ENCODE measurements at regions not wholly inside any gene's neighbourhood (a gene's known extent, or its start where the extent isn't known, plus 50 kb on each side); places are given as distances from the start of the nearest gene placed in this dataset.

GRCh38 chr12:13890943-13891342 lies 90.5 kb downstream of the GRIN2B start:
- H3K4me3 Mint-ChIP-seq (ENCODE audit: unreplicated experiment): no peak overlapping the region
- no peak for DNase-seq (ENCODE audit: extremely low spot score, unreplicated experiment)
- H3K36me3 Mint-ChIP-seq (ENCODE audit: unreplicated experiment): no peaks in the 10 kb centered on the region
- no peaks in the 10 kb centered on the region for H3K4me1 Mint-ChIP-seq (ENCODE audit: unreplicated experiment)
- no peaks in the 10 kb centered on the region for H3K9me3 Mint-ChIP-seq (ENCODE audit: unreplicated experiment)
- no peak overlapping the region for H3K27ac Mint-ChIP-seq (ENCODE audit: unreplicated experiment)
- H3K27me3 Mint-ChIP-seq (ENCODE audit: unreplicated experiment): peaks cover 2% of the 10 kb centered on the region
- no peak for TF ChIP-seq CTCF (IDR thresholded peaks at IDR 0.05)

- H3K27me3 Mint-ChIP-seq (ENCODE audit: unreplicated experiment): peaks cover 2% of the 10 kb centered on the region
- no peak overlapping the region for H3K4me3 Mint-ChIP-seq (ENCODE audit: unreplicated experiment)
- H3K27ac Mint-ChIP-seq (ENCODE audit: unreplicated experiment): no peak overlapping the region
- DNase-seq (ENCODE audit: extremely low spot score, unreplicated experiment): no peak
- H3K9me3 Mint-ChIP-seq (ENCODE audit: unreplicated experiment): no peaks in the 10 kb centered on the region
- H3K36me3 Mint-ChIP-seq (ENCODE audit: unreplicated experiment): no peaks in the 10 kb centered on the region
- no peak for TF ChIP-seq CTCF (IDR thresholded peaks at IDR 0.05)
- H3K4me1 Mint-ChIP-seq (ENCODE audit: unreplicated experiment): no peaks in the 10 kb centered on the region
These were observed 93.5 kb downstream of the GRIN2B start for GRCh38 chr12:13887779-13888388.

GRCh38 chr12:13882176-13882575 lies 99.2 kb downstream of the GRIN2B start:
- Mint-ChIP-seq H3K27me3 (ENCODE audit: unreplicated experiment) (peaks cover 2% of the 10 kb centered on the region), H3K36me3 (ENCODE audit: unreplicated experiment) (no peaks in the 10 kb centered on the region)

GRCh38 chr12:13880613-13881012 lies 100.8 kb downstream of the GRIN2B start:
- Mint-ChIP-seq H3K36me3 (ENCODE audit: unreplicated experiment) (no peaks in the 10 kb centered on the region), H3K4me1 (ENCODE audit: unreplicated experiment) (no peaks in the 10 kb centered on the region), H3K4me3 (ENCODE audit: unreplicated experiment) (no peak overlapping the region), H3K9me3 (ENCODE audit: unreplicated experiment) (no peaks in the 10 kb centered on the region), H3K27me3 (ENCODE audit: unreplicated experiment) (no peaks in the 10 kb centered on the region), H3K27ac (ENCODE audit: unreplicated experiment) (no peak overlapping the region)
- DNase-seq (ENCODE audit: extremely low spot score, unreplicated experiment): no peak
- TF ChIP-seq CTCF (IDR thresholded peaks at IDR 0.05): no peak

More at GRCh38 chr12:13882176-13882575, 99.2 kb downstream of the GRIN2B start:
- no peak for DNase-seq (ENCODE audit: extremely low spot score, unreplicated experiment)
- Mint-ChIP-seq H3K27ac (ENCODE audit: unreplicated experiment) (no peak overlapping the region), H3K9me3 (ENCODE audit: unreplicated experiment) (no peaks in the 10 kb centered on the region), H3K4me1 (ENCODE audit: unreplicated experiment) (no peaks in the 10 kb centered on the region), H3K4me3 (ENCODE audit: unreplicated experiment) (no peak overlapping the region)
- no peak for TF ChIP-seq CTCF (IDR thresholded peaks at IDR 0.05)

GRCh38 chr12:13875744-13876143 lies 105.7 kb downstream of the GRIN2B start:
- Mint-ChIP-seq H3K36me3 (ENCODE audit: unreplicated experiment) (no peaks in the 10 kb centered on the region), H3K9me3 (ENCODE audit: unreplicated experiment) (no peaks in the 10 kb centered on the region), H3K27me3 (ENCODE audit: unreplicated experiment) (no peaks in the 10 kb centered on the region), H3K4me1 (ENCODE audit: unreplicated experiment) (no peaks in the 10 kb centered on the region), H3K4me3 (ENCODE audit: unreplicated experiment) (no peak overlapping the region), H3K27ac (ENCODE audit: unreplicated experiment) (no peak overlapping the region)
- DNase-seq (ENCODE audit: extremely low spot score, unreplicated experiment): no peak
- no peak for TF ChIP-seq CTCF (IDR thresholded peaks at IDR 0.05)

Measured in osteocyte (in vitro differentiated cells).